Loucy (cell line): ENCODE measurements at regions not wholly inside any gene's neighbourhood (a gene's known extent, or its start where the extent isn't known, plus 50 kb on each side); places are given as distances from the start of the nearest gene placed in this dataset.

Experiments
- CTCF ChIP-seq: fragments of 200-600 bp; sonication (generic); conservative IDR thresholded peaks from 2 replicates; pipeline ENCODE4 v1.5.1; 2014; ENCODE audit warnings: mild to moderate bottlenecking, antibody characterized with exemption, low read length
- EZH2phosphoT487 ChIP-seq: fragments of 200-600 bp; IDR thresholded peaks from 2 replicates; pipeline ENCODE4 v1.6.1; 2018; ENCODE audit warnings: antibody characterized with exemption, mild to moderate bottlenecking, moderate library complexity, borderline replicate concordance

- TF ChIP-seq CTCF = no peak
- TF ChIP-seq EZH2phosphoT487 = no peak
Measured at GRCh38 chr12:24212496-24212895, 263.0 kb upstream of the SOX5 start.
